ENCODE measurements at regions not wholly inside any gene's neighbourhood (a gene's known extent, or its start where the extent isn't known, plus 50 kb on each side); places are given as distances from the start of the nearest gene placed in this dataset.

DNA sequence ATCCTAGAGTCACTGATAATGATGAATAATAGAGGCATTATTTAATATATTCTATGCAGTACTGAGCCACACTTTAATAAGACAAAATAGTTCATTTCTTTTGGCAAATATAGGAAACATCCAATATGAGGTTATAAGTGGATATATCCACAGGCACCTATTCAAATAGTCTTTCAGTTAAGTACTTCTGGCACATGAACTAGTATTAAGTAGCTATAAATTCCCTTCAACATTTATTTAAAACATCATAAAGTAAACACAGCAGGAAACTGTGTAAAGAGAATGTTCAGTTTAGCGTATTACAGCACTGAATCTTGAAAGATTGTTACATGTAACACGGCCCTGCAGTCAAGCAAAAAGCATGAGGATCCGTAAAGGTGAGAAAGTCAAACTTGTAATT lies 463.3 kb upstream of the KLF12 start:
- no peak overlapping the region for H3K4me3 ChIP-seq (ENCODE audit: low read depth, low read length)
- TF ChIP-seq, protein P1, sequence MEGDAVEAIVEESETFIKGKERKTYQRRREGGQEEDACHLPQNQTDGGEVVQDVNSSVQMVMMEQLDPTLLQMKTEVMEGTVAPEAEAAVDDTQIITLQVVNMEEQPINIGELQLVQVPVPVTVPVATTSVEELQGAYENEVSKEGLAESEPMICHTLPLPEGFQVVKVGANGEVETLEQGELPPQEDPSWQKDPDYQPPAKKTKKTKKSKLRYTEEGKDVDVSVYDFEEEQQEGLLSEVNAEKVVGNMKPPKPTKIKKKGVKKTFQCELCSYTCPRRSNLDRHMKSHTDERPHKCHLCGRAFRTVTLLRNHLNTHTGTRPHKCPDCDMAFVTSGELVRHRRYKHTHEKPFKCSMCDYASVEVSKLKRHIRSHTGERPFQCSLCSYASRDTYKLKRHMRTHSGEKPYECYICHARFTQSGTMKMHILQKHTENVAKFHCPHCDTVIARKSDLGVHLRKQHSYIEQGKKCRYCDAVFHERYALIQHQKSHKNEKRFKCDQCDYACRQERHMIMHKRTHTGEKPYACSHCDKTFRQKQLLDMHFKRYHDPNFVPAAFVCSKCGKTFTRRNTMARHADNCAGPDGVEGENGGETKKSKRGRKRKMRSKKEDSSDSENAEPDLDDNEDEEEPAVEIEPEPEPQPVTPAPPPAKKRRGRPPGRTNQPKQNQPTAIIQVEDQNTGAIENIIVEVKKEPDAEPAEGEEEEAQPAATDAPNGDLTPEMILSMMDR (IDR thresholded peaks at IDR 0.05; ENCODE audit: low read depth, low read length), result no peak

DNA sequence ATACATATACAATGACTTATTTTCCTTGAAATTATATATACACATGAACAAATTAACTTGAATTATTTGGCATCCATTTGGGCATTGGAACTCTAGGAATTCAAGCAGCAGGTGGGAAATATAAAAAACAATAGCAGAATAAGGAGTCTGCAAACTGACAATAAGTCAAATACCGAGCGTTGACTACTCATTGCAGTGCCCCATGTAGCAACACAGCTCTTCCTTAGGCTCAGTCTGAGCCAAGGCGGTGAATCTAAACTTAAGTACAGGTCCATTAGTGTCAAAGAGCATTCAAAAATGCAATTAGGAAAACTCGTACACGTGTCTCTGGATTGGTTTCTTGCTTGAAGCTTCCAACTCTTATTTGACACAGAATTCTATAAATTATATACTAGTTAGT lies 462.5 kb upstream of the KLF12 start:
- H3K4me3 ChIP-seq (ENCODE audit: low read depth, low read length), result no peak overlapping the region
- TF ChIP-seq, protein P1 (IDR thresholded peaks at IDR 0.05; ENCODE audit: low read depth, low read length), result no peak

DNA sequence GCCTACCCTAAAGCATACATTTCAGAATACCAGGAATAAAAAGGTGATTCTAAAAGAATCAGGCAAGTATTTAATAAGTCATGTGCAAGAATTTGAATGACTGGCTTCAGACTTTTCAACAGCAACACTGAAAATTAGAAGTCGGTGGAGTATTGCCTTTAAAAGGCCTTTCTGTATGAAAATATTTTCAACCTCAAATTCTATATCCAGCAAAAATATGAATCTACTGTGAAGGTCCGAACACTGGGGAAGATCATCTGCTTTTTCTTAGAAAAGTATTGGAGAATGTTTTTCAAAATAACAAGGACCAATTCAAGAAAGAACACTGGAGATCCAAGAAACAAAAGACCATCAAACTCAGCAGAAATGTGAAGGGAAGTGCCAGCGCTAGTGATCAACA lies 459.5 kb upstream of the KLF12 start:
- H3K4me3 ChIP-seq (ENCODE audit: low read depth, low read length), result no peak overlapping the region
- TF ChIP-seq, protein P1 (IDR thresholded peaks at IDR 0.05; ENCODE audit: low read depth, low read length), result no peak

DNA sequence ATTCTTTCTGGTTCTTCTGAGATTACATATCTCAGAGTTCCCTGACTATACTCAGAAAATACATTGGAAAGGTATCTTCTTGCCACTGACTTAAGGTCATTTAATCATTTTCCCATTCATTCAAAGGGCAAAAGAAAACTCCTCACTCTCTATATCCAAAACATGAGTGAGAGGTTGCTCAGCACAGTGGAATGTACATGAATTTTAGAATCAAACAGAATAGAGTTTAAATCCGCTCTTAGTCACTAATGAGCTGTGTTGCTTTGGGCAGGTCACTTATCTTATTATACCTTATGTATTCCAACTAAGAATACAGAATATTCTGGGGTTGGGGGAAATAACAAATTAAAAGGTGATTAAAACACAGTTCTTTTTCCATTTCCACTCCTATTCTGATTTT lies 452.6 kb upstream of the KLF12 start:
- no peak overlapping the region for H3K4me3 ChIP-seq (ENCODE audit: low read depth, low read length)
- TF ChIP-seq, protein P1 (IDR thresholded peaks at IDR 0.05; ENCODE audit: low read depth, low read length), result no peak

DNA sequence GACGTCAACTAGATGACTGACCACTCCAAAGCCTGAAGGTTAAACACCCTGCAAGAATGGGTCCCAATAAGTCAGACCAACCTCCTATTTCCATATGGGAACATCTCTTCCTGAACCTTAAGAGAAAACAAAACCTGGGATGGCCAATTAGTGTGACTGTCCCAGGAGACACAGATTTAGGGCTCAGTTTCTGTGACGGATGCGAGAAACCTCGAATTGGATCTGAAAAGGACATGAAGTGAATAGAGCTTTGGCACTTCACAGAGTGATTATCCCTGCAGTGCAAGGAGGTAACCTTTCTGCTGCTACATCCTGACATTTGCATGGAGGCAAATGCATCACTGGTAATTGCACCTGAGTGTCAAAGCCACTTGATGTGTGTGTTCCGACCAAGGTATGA lies 442.2 kb upstream of the KLF12 start:
- no peak overlapping the region for H3K4me3 ChIP-seq (ENCODE audit: low read depth, low read length)
- TF ChIP-seq, protein P1 (IDR thresholded peaks at IDR 0.05; ENCODE audit: low read depth, low read length), result no peak

DNA sequence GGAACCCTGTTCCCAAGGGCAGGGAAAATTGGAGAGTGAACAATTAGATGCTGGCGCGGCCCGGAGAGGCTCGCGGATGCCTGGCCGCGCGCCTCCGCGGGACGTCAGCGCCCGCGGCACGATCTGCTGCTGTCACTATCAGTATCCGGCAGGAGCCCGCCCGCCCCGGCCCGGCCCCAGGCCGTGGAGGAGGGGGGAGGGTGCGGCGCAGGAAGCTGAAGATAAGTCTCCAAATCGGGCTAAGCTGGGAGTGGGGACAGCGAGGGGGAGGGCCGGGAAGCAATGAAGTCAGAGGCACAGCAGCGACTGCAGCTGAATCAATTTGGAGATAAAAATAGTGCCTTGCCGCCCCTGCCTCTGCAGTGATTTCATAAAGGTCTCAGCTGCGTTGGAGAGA lies 441.5 kb upstream of the KLF12 start:
- TF ChIP-seq, protein P1 (IDR thresholded peaks at IDR 0.05; ENCODE audit: low read depth, low read length), result no peak
- H3K4me3 ChIP-seq (ENCODE audit: low read depth, low read length), result peak overlapping the region; percentile 49

DNA sequence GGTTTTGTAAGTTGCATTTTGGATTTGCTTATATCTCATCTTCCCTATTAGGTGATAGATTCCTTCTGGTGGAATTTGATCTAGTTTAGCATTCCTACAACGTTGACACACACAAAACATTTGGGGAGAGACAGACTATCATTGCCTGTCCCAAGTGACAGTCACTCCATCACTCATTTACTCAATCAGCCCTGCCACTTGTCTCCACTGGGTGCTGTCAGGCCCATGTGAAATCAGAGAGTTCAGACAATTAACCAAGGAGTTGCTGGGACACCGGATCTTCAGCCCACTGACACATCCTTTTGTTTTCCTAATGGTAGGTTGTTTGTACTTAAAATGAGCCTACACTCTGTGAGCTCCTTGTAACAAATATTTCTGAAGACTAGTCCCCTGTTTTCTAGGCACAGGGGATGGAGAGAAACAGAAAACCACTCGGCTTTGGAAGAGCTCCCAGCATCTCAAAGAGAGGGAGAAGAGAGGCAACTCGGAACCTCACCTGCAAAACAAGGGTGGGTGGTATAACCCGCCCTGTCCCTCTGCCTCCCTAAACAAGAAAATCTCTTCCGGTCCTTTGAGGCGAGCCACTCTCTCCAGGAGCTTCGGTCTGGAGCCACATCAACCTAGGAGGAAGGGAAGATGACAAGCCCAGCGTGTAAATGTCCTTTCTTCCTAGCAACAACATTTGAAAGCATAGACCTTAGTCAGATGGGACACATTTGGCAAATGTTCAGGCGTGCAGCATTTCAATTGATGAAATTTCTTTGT lies 440.9 kb upstream of the KLF12 start:
- TF ChIP-seq, protein P1 (IDR thresholded peaks at IDR 0.05; ENCODE audit: low read depth, low read length), result no peak
- peak overlapping the region; percentile 49 for H3K4me3 ChIP-seq (ENCODE audit: low read depth, low read length)
